ENCODE measurements at regions not wholly inside any gene's neighbourhood (a gene's known extent, or its start where the extent isn't known, plus 50 kb on each side); places are given as distances from the start of the nearest gene placed in this dataset.

DNA sequence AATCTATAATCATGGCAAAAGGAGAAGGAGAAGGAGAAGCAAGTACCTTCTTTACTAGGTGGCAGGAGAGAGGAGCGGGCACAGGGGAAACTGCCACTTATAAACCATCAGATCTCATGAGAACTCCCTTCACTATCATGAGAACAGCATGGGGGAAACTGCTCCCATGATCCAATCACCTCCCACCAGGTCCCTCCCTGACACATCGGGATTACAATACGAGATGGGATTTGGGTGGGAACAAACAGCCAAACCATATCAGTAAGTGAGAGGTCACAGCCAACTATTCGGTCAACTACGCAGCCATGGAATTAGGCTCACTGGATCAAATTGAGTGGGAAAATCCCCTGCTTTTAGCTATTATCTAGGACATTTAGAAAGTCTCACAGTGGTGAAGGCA, 54.2 kb upstream of the STEAP1B start:
- TF ChIP-seq, protein P1, sequence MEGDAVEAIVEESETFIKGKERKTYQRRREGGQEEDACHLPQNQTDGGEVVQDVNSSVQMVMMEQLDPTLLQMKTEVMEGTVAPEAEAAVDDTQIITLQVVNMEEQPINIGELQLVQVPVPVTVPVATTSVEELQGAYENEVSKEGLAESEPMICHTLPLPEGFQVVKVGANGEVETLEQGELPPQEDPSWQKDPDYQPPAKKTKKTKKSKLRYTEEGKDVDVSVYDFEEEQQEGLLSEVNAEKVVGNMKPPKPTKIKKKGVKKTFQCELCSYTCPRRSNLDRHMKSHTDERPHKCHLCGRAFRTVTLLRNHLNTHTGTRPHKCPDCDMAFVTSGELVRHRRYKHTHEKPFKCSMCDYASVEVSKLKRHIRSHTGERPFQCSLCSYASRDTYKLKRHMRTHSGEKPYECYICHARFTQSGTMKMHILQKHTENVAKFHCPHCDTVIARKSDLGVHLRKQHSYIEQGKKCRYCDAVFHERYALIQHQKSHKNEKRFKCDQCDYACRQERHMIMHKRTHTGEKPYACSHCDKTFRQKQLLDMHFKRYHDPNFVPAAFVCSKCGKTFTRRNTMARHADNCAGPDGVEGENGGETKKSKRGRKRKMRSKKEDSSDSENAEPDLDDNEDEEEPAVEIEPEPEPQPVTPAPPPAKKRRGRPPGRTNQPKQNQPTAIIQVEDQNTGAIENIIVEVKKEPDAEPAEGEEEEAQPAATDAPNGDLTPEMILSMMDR (IDR thresholded peaks at IDR 0.05) = no peak
- no peak for TF ChIP-seq POLR2A (IDR thresholded peaks at IDR 0.05)
